Heart left ventricle (tissue), 13 donors: ENCODE measurements at regions not wholly inside any gene's neighbourhood (a gene's known extent, or its start where the extent isn't known, plus 50 kb on each side); places are given as distances from the start of the nearest gene placed in this dataset.

Experiments used
- POLR2A ChIP-seq, 2 donors: fragments of 450-650 bp; IDR thresholded peaks; one replicate each; pipeline ENCODE4 v1.6.1; 2017; ENCODE audit warnings: antibody characterized with exemption in 2 of 2, mild to moderate bottlenecking in 2 of 2, moderate library complexity in 2 of 2
- TF ChIP-seq, protein P1 (sequence below), 12 donors: fragments of 200-600 bp; sonication (generic) in 4 of 12; IDR thresholded peaks; one replicate each; pipeline versions ENCODE4 v1.5.0 to v1.8.0; 2018 to 2022; ENCODE audit warnings: antibody characterized with exemption in 12 of 12, mild to moderate bottlenecking in 5 of 12
- donor health status: ischemic (EF 13 %, LVEDD 7.1; RV severe dilation, severe dysfunction).
- donor health status: DM: no; HTN: yes; CAD: no.
- donor health status: DM: no; HTN: no; CAD: no.
- donor health status: ischemic (EF 25% LVEDD 6.9; RV normal size, moderate dysfunction).
- donor health status: ischemic (EF 25% LVEDD 5.7; RV mildly dilated, moderate dysfunction).
- donor health status: ischemic (EF 35%, LVEDD 5.7; RV mildly dilated, moderate dysfunction).
- donor health status: nonischemic (EF 11% LVEDD 7.7; RV severe dilation, severe dysfunction).
- donor health status: DM: yes; HTN: yes; CAD: no.
- donor health status: PGD.
- donor health status: ischemic (EF 29% LVEDD 5.4; RV normal size, mild dysfunction).
- donor health status: nonischemic (EF 23%, LVEDD 6.1; RV moderate dilation, normal function).

DNA sequence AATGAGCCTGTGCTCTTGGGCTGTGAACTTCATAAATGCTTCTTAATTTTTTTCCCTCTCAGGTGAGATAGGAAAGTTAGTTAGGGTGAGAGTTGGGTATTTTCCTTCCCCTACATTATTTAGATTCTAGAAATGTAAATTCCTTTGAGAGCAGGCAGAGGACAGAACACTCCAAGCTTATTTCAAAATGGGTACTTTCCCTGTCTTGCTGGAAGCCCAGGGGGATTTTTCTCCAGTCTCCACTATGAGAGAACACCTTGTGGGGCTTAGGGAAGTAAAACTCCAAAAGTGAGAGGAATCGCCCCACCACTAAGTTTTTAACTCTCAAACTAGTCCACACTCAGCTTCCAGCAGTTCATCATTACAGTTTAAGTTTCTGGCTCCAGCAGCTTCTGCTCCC, 253.2 kb upstream of the CTAGE1 start:
- TF ChIP-seq POLR2A (IDR thresholded peaks at IDR 0.05), result no peak
- TF ChIP-seq, protein P1, sequence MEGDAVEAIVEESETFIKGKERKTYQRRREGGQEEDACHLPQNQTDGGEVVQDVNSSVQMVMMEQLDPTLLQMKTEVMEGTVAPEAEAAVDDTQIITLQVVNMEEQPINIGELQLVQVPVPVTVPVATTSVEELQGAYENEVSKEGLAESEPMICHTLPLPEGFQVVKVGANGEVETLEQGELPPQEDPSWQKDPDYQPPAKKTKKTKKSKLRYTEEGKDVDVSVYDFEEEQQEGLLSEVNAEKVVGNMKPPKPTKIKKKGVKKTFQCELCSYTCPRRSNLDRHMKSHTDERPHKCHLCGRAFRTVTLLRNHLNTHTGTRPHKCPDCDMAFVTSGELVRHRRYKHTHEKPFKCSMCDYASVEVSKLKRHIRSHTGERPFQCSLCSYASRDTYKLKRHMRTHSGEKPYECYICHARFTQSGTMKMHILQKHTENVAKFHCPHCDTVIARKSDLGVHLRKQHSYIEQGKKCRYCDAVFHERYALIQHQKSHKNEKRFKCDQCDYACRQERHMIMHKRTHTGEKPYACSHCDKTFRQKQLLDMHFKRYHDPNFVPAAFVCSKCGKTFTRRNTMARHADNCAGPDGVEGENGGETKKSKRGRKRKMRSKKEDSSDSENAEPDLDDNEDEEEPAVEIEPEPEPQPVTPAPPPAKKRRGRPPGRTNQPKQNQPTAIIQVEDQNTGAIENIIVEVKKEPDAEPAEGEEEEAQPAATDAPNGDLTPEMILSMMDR (IDR thresholded peaks at IDR 0.05), result no peak
